ENCODE measurements at regions not wholly inside any gene's neighbourhood (a gene's known extent, or its start where the extent isn't known, plus 50 kb on each side); places are given as distances from the start of the nearest gene placed in this dataset.

DNA sequence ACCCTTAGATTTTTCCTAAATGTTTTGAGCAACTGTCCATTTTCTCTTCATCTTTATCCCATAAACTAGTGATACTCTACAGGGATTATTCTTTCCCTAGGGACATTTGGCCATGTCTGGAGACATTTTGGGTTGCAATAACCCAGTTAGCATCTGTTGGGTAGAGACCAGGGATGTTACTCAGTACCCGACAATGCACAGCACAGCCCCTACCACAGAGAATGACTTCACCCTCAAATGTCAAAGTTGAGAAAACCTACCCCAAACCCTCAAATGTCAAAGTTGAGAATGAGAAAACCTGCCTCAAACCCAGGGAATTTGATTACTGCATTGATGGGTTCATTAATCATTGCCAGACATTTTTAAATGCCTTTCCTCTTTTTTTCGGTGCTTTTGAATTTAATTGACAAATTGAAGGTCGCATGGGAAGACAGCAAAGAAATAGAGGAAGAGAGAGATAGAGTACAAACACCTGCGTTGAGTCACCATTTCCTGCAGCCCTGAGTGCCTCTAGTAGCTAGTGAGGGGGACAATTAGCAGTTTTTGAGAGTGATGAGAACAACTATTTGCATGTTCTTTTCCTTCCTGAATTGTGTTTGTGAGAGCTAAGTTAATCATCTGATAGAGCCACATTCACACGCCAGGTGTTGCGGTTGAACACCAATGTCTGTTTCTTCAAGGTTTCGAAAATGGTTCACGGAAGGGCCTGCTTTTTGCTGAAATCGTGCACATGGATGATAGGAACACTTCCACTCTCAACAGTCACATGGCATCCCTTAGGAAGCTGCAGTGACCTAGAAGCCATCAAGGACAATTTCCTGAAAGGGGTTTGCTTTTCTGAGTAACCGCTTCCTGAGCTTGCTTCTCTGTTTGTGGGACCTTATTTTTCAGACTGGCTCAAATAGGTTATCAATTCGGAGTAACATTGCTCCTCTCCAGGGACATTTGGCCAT is 203.9 kb upstream of the VCX3A start:
- Histone ChIP-seq H3K27ac (ENCODE audit: low read depth, low read length) (no peak overlapping the region), H3K27me3 (ENCODE audit: control insufficient read depth, insufficient read depth, low read length) (no peaks in the 10 kb centered on the region), H3K9me3 (ENCODE audit: control insufficient read depth, insufficient read depth, low read length) (0 out of 2 replicates have a peak, but pooled peaks cover 3% of the 10 kb centered on the region), H3K4me3 (ENCODE audit: low read depth, low read length) (no peak overlapping the region)
- CTCF ChIA-PET = no interaction called here
- DNase-seq (ENCODE audit: low read depth, low spot score) = no peak
- POLR2A ChIA-PET = no interaction called here
- no peak for TF ChIP-seq CTCF (IDR thresholded peaks at IDR 0.05; ENCODE audit: low read depth, low read length)

DNA sequence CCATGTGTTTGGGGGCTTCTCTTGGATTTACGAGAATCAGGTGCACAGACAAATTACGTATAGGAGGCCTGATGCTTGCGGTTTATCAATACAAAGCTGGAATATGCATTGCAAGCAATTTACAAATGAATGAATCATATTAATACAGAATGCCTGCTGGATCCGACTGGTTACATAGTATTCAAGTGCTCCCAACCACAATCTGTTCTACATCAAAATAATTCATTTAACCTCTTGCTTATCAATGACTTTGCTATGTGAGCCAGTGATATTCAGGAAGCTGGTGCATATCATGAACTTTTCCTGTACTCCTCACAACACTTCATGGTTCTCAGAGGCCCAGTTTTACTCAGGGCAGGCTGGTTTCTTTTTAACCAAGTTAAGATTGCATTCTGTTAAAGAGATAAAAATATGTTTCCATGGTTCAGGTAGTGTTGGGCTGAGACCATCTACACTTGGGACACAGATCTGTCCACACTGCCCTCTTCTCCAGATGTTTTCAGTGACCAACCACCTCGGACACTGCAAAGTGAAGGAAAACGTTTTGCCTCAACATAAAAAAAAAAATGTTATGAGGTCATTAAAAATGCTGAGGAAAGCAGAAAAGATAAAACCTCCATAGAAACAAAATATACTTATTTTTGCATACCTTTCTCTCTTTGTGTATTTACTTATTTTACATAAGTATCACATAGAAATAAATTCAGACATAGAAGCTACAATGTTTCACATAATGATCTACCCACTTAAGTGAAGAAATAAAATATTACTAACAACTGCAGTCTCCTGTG is 200.1 kb upstream of the VCX3A start:
- POLR2A ChIA-PET = no interaction called here
- CTCF ChIA-PET = no interaction called here
- peaks cover 4% of the 10 kb centered on the region for H3K9me3 ChIP-seq (ENCODE audit: control insufficient read depth, insufficient read depth, low read length)
- H3K27me3 ChIP-seq (ENCODE audit: control insufficient read depth, insufficient read depth, low read length) = no peaks in the 10 kb centered on the region
- no peak for DNase-seq (ENCODE audit: low read depth, low spot score)
- H3K4me3 ChIP-seq (ENCODE audit: low read depth, low read length) = no peak overlapping the region
- no peak overlapping the region for H3K27ac ChIP-seq (ENCODE audit: low read depth, low read length)
- TF ChIP-seq CTCF (IDR thresholded peaks at IDR 0.05; ENCODE audit: low read depth, low read length) = no peak

DNA sequence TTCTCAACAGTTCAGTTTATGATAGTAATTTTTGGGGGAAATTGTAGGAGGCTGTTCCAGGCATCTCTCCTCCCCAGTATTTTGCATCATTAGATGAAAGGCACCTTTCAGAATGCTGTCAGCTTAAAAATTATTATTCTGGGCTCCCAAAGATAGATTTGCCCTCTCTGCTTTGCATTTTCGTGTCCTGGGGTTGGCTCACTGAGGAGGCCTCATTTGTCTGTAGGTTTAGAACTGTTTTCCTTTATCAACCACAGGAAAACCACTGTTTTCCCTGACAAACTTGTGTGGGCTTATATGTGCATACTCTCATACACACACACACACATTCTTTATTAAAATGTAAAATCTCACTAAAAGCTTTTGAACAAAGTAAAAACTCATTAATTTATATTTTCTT is 197.2 kb upstream of the VCX3A start:
- Histone ChIP-seq H3K27ac (ENCODE audit: low read depth, low read length) (no peak overlapping the region), H3K9me3 (ENCODE audit: control insufficient read depth, insufficient read depth, low read length) (peaks cover 4% of the 10 kb centered on the region), H3K4me3 (ENCODE audit: low read depth, low read length) (no peak overlapping the region), H3K27me3 (ENCODE audit: control insufficient read depth, insufficient read depth, low read length) (no peaks in the 10 kb centered on the region)
- POLR2A ChIA-PET = no interaction called here
- CTCF ChIA-PET = no interaction called here
- TF ChIP-seq CTCF (IDR thresholded peaks at IDR 0.05; ENCODE audit: low read depth, low read length) = no peak
- no peak for DNase-seq (ENCODE audit: low read depth, low spot score)

GRCh38 chrX:6729626-6730025 is 194.7 kb upstream of the VCX3A start:
- no peaks in the 10 kb centered on the region for H3K27me3 ChIP-seq (ENCODE audit: control insufficient read depth, insufficient read depth, low read length)
- no peak for TF ChIP-seq CTCF (IDR thresholded peaks at IDR 0.05; ENCODE audit: low read depth, low read length)
- no peak for DNase-seq (ENCODE audit: low read depth, low spot score)
- CTCF ChIA-PET = no interaction called here
- POLR2A ChIA-PET = no interaction called here
- H3K9me3 ChIP-seq (ENCODE audit: control insufficient read depth, insufficient read depth, low read length) = peaks cover 4% of the 10 kb centered on the region
- no peak overlapping the region for H3K4me3 ChIP-seq (ENCODE audit: low read depth, low read length)
- no peak overlapping the region for H3K27ac ChIP-seq (ENCODE audit: low read depth, low read length)

GRCh38 chrX:6718766-6719165 is 183.8 kb upstream of the VCX3A start:
- no peak for DNase-seq (ENCODE audit: low read depth, low spot score)
- TF ChIP-seq CTCF (IDR thresholded peaks at IDR 0.05; ENCODE audit: low read depth, low read length) = no peak
- Histone ChIP-seq H3K4me3 (ENCODE audit: low read depth, low read length) (no peak overlapping the region), H3K27me3 (ENCODE audit: control insufficient read depth, insufficient read depth, low read length) (no peaks in the 10 kb centered on the region), H3K9me3 (ENCODE audit: control insufficient read depth, insufficient read depth, low read length) (no peaks in the 10 kb centered on the region), H3K27ac (ENCODE audit: low read depth, low read length) (no peak overlapping the region)
- ChIA-PET POLR2A (no interaction called here), CTCF (no interaction called here)
